ENCODE measurements at regions not wholly inside any gene's neighbourhood (a gene's known extent, or its start where the extent isn't known, plus 50 kb on each side); places are given as distances from the start of the nearest gene placed in this dataset.

- no peaks in the 10 kb centered on the region for H3K36me3 ChIP-seq (ENCODE audit: insufficient read depth, low read length)
- peak; percentile 33 for DNase-seq (ENCODE audit: low spot score)
- no peak overlapping the region for H3K4me3 ChIP-seq (ENCODE audit: low read depth, low read length, poor library complexity, severe bottlenecking)
- ChIA-PET CTCF (ENCODE audit: unreplicated experiment) (no interaction called here), POLR2A (no interaction called here)
- no TSS peak for BruUV-seq (replicated peaks)
- no peaks in the 10 kb centered on the region for H3K9me3 ChIP-seq (ENCODE audit: low read length)
- no peaks in the 10 kb centered on the region for H3K4me1 ChIP-seq (ENCODE audit: insufficient read depth, low read length, poor library complexity, severe bottlenecking)
- H4K20me1 ChIP-seq (ENCODE audit: insufficient read depth, low read length), result no peaks in the 10 kb centered on the region
- intact Hi-C loops (cut with micrococcal nuclease; ENCODE audit: unreplicated experiment), result loop anchor here (1.0 kb wide), 1 partner anchor 267 kb away; no protein-coding TSS in a partner anchor
- H3K4me2 ChIP-seq (ENCODE audit: low read length), result no peak overlapping the region
- H3K9me2 ChIP-seq (ENCODE audit: insufficient read depth, low read length), result no peaks in the 10 kb centered on the region
- no peaks in the 10 kb centered on the region for H3K79me2 ChIP-seq (ENCODE audit: insufficient read depth, low read depth, low read length)
- TF ChIP-seq EZH2phosphoT487 (IDR thresholded peaks at IDR 0.05; ENCODE audit: borderline replicate concordance, low read depth, low read length) (no peak), CTCF (conservative IDR thresholded peaks at IDR 0.05; ENCODE audit: low read length) (peak; percentile 43; the same call in 1 of the 2 replicates)
- no peak overlapping the region for H3K27ac ChIP-seq (ENCODE audit: low read depth, low read length, poor library complexity, severe bottlenecking)
- H2AFZ ChIP-seq (ENCODE audit: low read length), result no peak overlapping the region
Observed at GRCh38 chr10:124262234-124262865, 156.4 kb downstream of the OAT start.

DNA sequence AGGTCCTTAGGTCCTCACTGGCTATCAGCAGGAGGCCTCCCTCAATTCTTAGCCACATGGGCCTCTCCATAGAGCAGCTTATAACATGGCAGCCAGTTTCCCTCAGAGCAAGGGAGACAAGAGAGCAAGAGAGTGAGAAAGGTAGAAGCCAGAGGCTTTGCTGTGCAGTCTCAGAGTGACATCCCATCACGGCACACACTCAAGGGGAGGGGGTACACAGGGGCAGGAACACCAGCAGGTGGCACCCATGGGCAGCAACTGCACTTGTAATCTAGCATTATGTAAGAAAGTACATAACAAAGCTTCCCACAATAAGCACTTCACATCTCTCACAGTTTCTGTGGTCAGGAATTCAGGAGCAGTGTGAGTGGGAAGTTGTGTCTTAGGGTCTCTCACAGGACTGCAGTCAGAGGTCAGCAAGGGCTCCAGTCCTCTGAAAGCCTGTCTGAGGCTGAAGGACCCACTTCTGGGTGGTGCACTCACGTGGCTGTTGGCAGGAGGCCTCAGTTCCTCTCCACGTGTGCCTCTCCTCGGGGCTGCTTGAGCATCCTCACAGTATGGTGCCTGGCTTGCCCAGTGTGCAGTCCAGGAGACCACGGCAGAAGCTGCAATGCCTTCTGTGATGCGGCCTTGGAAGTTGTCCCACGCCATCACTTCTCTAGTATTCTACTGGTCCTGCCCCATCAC, 159.4 kb downstream of the OAT start:
- Histone ChIP-seq H3K79me2 (ENCODE audit: insufficient read depth, low read depth, low read length) (no peaks in the 10 kb centered on the region), H3K27ac (ENCODE audit: low read depth, low read length, poor library complexity, severe bottlenecking) (no peak overlapping the region), H3K4me2 (ENCODE audit: low read length) (no peak overlapping the region), H3K9me3 (ENCODE audit: low read length) (no peaks in the 10 kb centered on the region), H3K36me3 (ENCODE audit: insufficient read depth, low read length) (no peaks in the 10 kb centered on the region), H3K4me1 (ENCODE audit: insufficient read depth, low read length, poor library complexity, severe bottlenecking) (no peaks in the 10 kb centered on the region), H4K20me1 (ENCODE audit: insufficient read depth, low read length) (no peaks in the 10 kb centered on the region), H3K9me2 (ENCODE audit: insufficient read depth, low read length) (no peaks in the 10 kb centered on the region), H2AFZ (ENCODE audit: low read length) (no peak overlapping the region), H3K4me3 (ENCODE audit: low read depth, low read length, poor library complexity, severe bottlenecking) (no peak overlapping the region)
- ChIA-PET POLR2A (no interaction called here), CTCF (ENCODE audit: unreplicated experiment) (no interaction called here)
- no TSS peak for BruUV-seq (replicated peaks)
- TF ChIP-seq CTCF (conservative IDR thresholded peaks at IDR 0.05; ENCODE audit: low read length) (peak; percentile 73), EZH2phosphoT487 (IDR thresholded peaks at IDR 0.05; ENCODE audit: borderline replicate concordance, low read depth, low read length) (no peak)
- intact Hi-C loops (cut with micrococcal nuclease; ENCODE audit: unreplicated experiment), result loop anchor here (1.0 kb wide), 1 partner anchor 130 kb away; no protein-coding TSS in a partner anchor
- DNase-seq (ENCODE audit: low spot score), result peak; percentile 49

DNA sequence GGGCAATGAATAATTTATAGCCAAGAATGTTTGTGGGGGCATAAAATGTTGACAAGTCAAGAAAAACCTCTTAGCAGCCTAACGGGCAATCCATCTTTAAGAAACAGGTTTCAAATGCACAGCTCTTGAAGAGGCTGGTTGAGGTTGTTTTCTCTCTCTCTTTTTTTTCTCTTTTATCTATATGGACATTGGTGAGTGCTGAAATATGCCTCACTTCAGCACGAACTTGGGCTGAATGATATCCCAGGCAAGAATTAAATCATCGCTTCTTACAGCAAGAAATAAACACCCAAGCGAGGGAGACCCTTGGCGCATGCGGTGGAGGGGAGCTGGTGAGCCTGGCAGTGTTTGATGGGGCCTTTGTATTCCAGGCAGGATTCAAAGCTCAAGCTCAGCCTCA, 160.9 kb downstream of the OAT start:
- Histone ChIP-seq H3K4me2 (ENCODE audit: low read length) (no peak overlapping the region), H3K9me3 (ENCODE audit: low read length) (no peaks in the 10 kb centered on the region), H3K36me3 (ENCODE audit: insufficient read depth, low read length) (no peaks in the 10 kb centered on the region), H2AFZ (ENCODE audit: low read length) (no peak overlapping the region), H3K4me1 (ENCODE audit: insufficient read depth, low read length, poor library complexity, severe bottlenecking) (no peaks in the 10 kb centered on the region), H3K4me3 (ENCODE audit: low read depth, low read length, poor library complexity, severe bottlenecking) (no peak overlapping the region), H4K20me1 (ENCODE audit: insufficient read depth, low read length) (no peaks in the 10 kb centered on the region), H3K79me2 (ENCODE audit: insufficient read depth, low read depth, low read length) (no peaks in the 10 kb centered on the region), H3K9me2 (ENCODE audit: insufficient read depth, low read length) (no peaks in the 10 kb centered on the region), H3K27ac (ENCODE audit: low read depth, low read length, poor library complexity, severe bottlenecking) (no peak overlapping the region)
- no peak for TF ChIP-seq CTCF (conservative IDR thresholded peaks at IDR 0.05; ENCODE audit: low read length)
- TF ChIP-seq EZH2phosphoT487 (IDR thresholded peaks at IDR 0.05; ENCODE audit: borderline replicate concordance, low read depth, low read length), result no peak
- intact Hi-C loops (cut with micrococcal nuclease; ENCODE audit: unreplicated experiment), result no loop called here
- ChIA-PET CTCF (ENCODE audit: unreplicated experiment) (interaction anchor here (1.2 kb wide), 1 partner anchor 263 kb away, joined by 3 read pairs; no protein-coding TSS in a partner anchor), POLR2A (interaction anchor here (1.2 kb wide), 1 partner anchor 28 kb away, joined by 3 read pairs; no protein-coding TSS in a partner anchor)
- BruUV-seq (replicated peaks), result no TSS peak
- no peak for DNase-seq (ENCODE audit: low spot score)
